ENCODE measurements at regions not wholly inside any gene's neighbourhood (a gene's known extent, or its start where the extent isn't known, plus 50 kb on each side); places are given as distances from the start of the nearest gene placed in this dataset.

DNA sequence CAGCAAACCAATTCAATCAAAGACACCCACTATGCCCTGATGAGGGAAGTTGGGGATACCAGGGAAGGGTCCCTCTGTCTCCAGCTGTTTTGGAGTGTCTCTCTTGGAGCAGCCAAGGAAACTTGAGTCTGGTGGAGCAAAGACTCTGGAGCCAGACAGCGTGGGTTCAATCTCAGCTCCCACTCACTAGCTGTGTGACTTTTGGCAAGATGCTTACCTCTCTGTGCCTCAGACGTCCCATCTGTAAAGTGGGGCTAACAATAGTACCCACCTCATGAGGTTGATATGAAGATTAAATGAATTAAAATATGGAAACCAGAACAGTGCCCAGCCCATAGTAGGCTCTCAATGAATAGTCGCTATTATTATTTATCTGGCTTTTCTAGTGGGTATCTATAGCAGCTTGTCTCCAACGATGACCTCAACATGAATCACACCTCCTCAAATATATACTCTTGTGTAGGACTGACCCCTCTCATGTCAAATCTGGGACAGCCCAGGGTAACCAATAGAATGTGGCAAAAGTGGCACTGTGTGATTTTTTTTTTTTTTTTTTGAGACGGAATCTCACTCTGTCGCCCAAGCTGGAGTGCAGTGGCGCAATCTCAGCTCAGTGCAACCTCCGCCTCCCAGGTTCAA is 99.2 kb upstream of the FOXP4 start:
- TF ChIP-seq, protein P1, sequence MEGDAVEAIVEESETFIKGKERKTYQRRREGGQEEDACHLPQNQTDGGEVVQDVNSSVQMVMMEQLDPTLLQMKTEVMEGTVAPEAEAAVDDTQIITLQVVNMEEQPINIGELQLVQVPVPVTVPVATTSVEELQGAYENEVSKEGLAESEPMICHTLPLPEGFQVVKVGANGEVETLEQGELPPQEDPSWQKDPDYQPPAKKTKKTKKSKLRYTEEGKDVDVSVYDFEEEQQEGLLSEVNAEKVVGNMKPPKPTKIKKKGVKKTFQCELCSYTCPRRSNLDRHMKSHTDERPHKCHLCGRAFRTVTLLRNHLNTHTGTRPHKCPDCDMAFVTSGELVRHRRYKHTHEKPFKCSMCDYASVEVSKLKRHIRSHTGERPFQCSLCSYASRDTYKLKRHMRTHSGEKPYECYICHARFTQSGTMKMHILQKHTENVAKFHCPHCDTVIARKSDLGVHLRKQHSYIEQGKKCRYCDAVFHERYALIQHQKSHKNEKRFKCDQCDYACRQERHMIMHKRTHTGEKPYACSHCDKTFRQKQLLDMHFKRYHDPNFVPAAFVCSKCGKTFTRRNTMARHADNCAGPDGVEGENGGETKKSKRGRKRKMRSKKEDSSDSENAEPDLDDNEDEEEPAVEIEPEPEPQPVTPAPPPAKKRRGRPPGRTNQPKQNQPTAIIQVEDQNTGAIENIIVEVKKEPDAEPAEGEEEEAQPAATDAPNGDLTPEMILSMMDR (IDR thresholded peaks at IDR 0.05; ENCODE audit: low read depth, low read length), result no peak
- TF ChIP-seq POLR2A (IDR thresholded peaks at IDR 0.05; ENCODE audit: extremely low read depth, insufficient read length) (no peak), MYC (IDR thresholded peaks at IDR 0.05; ENCODE audit: low read depth, low read length) (no peak)
- TF ChIP-seq, protein P2, sequence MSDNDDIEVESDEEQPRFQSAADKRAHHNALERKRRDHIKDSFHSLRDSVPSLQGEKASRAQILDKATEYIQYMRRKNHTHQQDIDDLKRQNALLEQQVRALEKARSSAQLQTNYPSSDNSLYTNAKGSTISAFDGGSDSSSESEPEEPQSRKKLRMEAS (IDR thresholded peaks at IDR 0.05; ENCODE audit: low read depth, low read length), result no peak

Measured in NB4 (cell line).